Smooth muscle cell (in vitro differentiated cells): ENCODE measurements at regions not wholly inside any gene's neighbourhood (a gene's known extent, or its start where the extent isn't known, plus 50 kb on each side); places are given as distances from the start of the nearest gene placed in this dataset.

Source experiments
- DNase-seq: peaks from one replicate; lab custom pipeline; 2025; ENCODE audit not compliant: unreplicated experiment; lab: John Stamatoyannopoulos, UW
- H2AFZ ChIP-seq: fragments of 200-600 bp; sonication (generic); 2 replicates; pipeline ENCODE4 v1.6.0; 2016; ENCODE audit warnings: antibody characterized with exemption, low read depth, mild to moderate bottlenecking
- H3F3A ChIP-seq: fragments of 200-600 bp; sonication (generic); 2 replicates; pipeline ENCODE4 v1.6.0; 2017; ENCODE audit warnings: antibody characterized with exemption, low read depth
- H3K27ac ChIP-seq: fragments of 200-600 bp; sonication (generic); 2 replicates; pipeline ENCODE4 v1.5.1; 2016; ENCODE audit warnings: low read depth, mild to moderate bottlenecking
- H3K27me3 ChIP-seq: fragments of 200-600 bp; sonication (generic); 2 replicates; pipeline ENCODE4 v1.6.1; 2016; ENCODE audit warnings: low read depth, mild to moderate bottlenecking
- H3K36me3 ChIP-seq: fragments of 200-600 bp; sonication (generic); 2 replicates; pipeline ENCODE4 v1.5.1; 2016; ENCODE audit warnings: low read depth
- H3K4me1 ChIP-seq: fragments of 200-600 bp; sonication (generic); 2 replicates; pipeline ENCODE4 v1.5.1; 2016; ENCODE audit warnings: low read depth
- H3K4me2 ChIP-seq: fragments of 200-600 bp; sonication (generic); 2 replicates; pipeline ENCODE4 v1.6.0; 2016; ENCODE audit warnings: mild to moderate bottlenecking
- H3K4me3 ChIP-seq: fragments of 200-600 bp; sonication (generic); 2 replicates; pipeline ENCODE4 v1.5.1; 2016; ENCODE audit warnings: mild to moderate bottlenecking
- H3K79me2 ChIP-seq: fragments of 200-600 bp; sonication (generic); 2 replicates; pipeline ENCODE4 v1.6.0; 2016; ENCODE audit warnings: low read depth, mild to moderate bottlenecking
- H3K9ac ChIP-seq: fragments of 200-600 bp; sonication (generic); 2 replicates; pipeline ENCODE4 v1.6.0; 2016; ENCODE audit warnings: low read depth
- H3K9me3 ChIP-seq: fragments of 200-600 bp; sonication (generic); replicated peaks from 2 replicates; pipeline ENCODE4 v1.5.1; 2016; ENCODE audit warnings: low read depth
- H4K20me1 ChIP-seq: fragments of 200-600 bp; sonication (generic); 2 replicates; pipeline ENCODE4 v1.6.0; 2016; ENCODE audit warnings: low read depth
- WGBS: methylation state at CpG from one replicate; pipeline ENCODE4 v1.1.7; 2016; ENCODE audit warnings: low lambda C conversion rate; 5-methylcytosine and 5-hydroxymethylcytosine counted together
- TF ChIP-seq, protein P1 (sequence below): fragments of 200-600 bp; sonication (generic); IDR thresholded peaks from 2 replicates; pipeline ENCODE4 v1.5.1; 2017; ENCODE audit warnings: borderline replicate concordance, mild to moderate bottlenecking, antibody characterized with exemption; ENCODE audit not compliant: insufficient read depth, poor library complexity, severe bottlenecking

DNA sequence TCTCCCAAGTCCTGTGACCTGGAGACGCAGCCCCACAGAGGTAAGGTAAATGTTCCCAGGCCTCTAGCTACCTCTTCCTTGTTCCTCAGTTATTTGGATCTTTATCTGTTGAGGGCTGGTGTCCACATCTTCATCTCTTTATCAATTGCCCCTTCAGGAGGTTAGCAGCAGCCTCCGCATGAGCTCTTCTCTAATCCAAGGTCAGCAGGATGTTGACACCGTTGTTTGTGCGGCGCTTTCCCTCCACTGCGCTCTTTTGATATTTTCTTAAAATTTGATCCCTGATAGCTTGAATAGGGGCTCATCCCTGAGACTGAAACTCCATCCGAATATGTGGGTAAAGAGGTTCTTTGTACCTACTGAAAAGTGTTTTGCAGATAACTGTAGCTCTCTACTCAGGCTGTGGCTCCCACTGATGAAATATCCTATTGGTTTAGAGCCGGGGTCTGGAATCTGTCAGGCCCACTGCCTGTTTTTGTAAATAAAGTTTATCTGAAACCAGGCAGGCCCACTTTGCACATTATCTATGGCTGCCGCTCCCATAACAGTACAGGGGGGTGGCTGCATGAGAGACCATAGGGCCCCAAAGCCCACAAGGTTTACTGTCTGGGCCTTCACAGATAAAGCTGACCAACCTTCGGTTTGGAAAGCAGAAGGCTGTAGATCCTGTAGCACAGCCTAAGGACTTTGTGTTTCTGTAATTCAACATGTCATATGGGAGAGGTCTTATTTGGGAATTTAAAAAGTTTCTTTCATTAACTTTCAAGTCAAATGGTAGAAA, 362.6 kb downstream of the QKI start:
- TF ChIP-seq, protein P1, sequence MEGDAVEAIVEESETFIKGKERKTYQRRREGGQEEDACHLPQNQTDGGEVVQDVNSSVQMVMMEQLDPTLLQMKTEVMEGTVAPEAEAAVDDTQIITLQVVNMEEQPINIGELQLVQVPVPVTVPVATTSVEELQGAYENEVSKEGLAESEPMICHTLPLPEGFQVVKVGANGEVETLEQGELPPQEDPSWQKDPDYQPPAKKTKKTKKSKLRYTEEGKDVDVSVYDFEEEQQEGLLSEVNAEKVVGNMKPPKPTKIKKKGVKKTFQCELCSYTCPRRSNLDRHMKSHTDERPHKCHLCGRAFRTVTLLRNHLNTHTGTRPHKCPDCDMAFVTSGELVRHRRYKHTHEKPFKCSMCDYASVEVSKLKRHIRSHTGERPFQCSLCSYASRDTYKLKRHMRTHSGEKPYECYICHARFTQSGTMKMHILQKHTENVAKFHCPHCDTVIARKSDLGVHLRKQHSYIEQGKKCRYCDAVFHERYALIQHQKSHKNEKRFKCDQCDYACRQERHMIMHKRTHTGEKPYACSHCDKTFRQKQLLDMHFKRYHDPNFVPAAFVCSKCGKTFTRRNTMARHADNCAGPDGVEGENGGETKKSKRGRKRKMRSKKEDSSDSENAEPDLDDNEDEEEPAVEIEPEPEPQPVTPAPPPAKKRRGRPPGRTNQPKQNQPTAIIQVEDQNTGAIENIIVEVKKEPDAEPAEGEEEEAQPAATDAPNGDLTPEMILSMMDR: no peak
- Histone ChIP-seq H3K79me2 (no peaks in the 10 kb centered on the region), H2AFZ (peak overlapping the region; percentile 38), H3K4me1 (no peaks in the 10 kb centered on the region), H3K36me3 (no peaks in the 10 kb centered on the region), H4K20me1 (no peaks in the 10 kb centered on the region), H3K9me3 (no peaks in the 10 kb centered on the region), H3F3A (no peaks in the 10 kb centered on the region), H3K27ac (no peak overlapping the region), H3K27me3 (no peaks in the 10 kb centered on the region), H3K4me2 (peak overlapping the region; percentile 1), H3K4me3 (no peak overlapping the region), H3K9ac (no peak overlapping the region)
- no peak for DNase-seq
- 54% methylated on average over 10 of the region's 10 CpGs for WGBS

DNA sequence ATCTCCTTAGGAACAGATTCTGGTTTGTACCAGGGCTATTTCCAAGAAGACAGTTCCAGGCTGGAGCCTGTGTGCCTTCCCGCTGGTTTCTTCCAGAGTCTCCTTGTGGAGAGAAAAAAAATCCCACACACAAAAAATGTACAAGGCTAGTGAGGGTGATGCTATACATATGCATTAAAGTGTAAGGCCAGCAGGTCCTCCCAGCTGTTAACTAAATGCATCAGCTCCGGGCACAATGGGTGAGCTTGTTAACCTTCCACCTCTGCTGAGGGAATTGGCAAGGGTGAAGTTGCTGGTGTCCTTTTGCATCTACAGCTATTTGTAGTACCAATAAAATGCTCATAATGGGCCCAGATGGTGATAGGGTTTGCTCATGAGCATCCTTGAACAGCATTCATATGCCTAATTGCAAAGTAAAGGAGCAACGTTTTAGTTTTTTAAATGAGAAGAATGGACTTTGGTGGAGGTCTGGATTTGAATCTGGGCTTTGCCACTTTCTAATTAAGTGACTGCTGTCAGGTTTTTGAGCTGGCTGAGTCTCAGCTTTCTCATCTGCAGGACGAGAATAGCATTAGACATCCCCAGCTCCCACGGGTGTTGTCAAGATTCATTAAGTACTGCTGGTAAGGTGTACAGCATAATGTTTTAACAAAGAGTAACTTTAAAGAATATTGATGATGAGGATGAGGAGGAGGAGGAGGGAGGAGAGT, 361.8 kb downstream of the QKI start:
- H3K4me3 ChIP-seq: no peak overlapping the region
- WGBS: 75% methylated on average over 5 of the region's 5 CpGs

DNA sequence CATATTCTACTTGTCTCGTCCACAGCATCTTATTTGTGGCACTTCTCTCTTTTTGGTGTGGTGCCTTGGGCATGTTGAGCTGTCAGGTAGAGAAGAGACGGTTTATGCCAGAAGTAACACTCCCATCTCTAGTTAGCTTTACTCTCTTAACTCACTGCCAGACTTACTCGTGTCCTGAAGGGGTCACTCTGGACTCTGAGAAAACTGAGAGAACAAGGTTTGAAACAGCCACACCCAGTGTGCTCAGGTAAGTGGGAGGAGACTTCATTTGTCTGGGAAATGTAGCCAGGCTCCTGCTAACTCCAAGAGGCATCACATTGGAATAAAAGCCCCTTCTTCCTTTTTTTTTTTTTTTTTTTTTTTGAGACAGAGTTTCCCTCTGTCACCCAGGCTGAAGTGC, 360.8 kb downstream of the QKI start:
- no peaks in the 10 kb centered on the region for H4K20me1 ChIP-seq
- TF ChIP-seq, protein P1: no peak
- no peaks in the 10 kb centered on the region for H3K79me2 ChIP-seq
- no peaks in the 10 kb centered on the region for H3F3A ChIP-seq
- H3K4me1 ChIP-seq: no peaks in the 10 kb centered on the region
- H3K9ac ChIP-seq: no peak overlapping the region
- no peaks in the 10 kb centered on the region for H3K9me3 ChIP-seq
- no peaks in the 10 kb centered on the region for H3K36me3 ChIP-seq
- WGBS: 87% methylated on average over 3 of the region's 3 CpGs
- H3K27ac ChIP-seq: no peak overlapping the region
- H3K4me3 ChIP-seq: no peak overlapping the region
- H3K27me3 ChIP-seq: no peaks in the 10 kb centered on the region
- H2AFZ ChIP-seq: no peak overlapping the region
- DNase-seq: no peak
- no peak overlapping the region for H3K4me2 ChIP-seq

More for the DNA sequence above, 361.8 kb downstream of the QKI start:
- Histone ChIP-seq H3K79me2 (no peaks in the 10 kb centered on the region), H3K9ac (no peak overlapping the region), H3K4me2 (no peak overlapping the region), H4K20me1 (no peaks in the 10 kb centered on the region), H3K4me1 (no peaks in the 10 kb centered on the region), H3K9me3 (no peaks in the 10 kb centered on the region), H3K27me3 (no peaks in the 10 kb centered on the region), H3K27ac (no peak overlapping the region), H2AFZ (no peak overlapping the region), H3K36me3 (no peaks in the 10 kb centered on the region), H3F3A (no peaks in the 10 kb centered on the region)
- DNase-seq: no peak
- TF ChIP-seq, protein P1: no peak

DNA sequence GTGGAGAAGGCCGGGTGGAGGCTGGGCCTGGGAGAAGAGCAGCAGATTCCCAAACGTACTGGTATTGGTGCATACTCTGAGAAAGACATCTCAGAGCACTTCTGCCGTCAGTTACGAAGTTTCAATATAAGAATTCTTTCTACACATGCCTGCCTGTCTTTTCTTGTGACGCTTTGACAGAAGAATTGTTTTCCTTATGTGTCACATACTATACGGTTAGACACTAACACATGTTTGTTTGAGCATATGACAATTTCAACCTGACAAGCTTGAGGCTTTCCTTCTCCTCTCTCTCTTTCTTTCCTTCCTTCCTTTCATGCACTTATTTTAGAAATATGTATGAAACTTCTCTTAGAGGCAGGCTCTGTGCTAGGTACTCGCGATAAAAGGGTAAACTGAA, 360.0 kb downstream of the QKI start:
- Histone ChIP-seq H3K27ac (no peak overlapping the region), H3K4me1 (no peaks in the 10 kb centered on the region), H2AFZ (no peak overlapping the region), H3K27me3 (no peaks in the 10 kb centered on the region), H3K4me3 (no peak overlapping the region), H3K4me2 (no peak overlapping the region), H3K9me3 (no peaks in the 10 kb centered on the region), H3K79me2 (no peaks in the 10 kb centered on the region), H3F3A (no peaks in the 10 kb centered on the region), H3K9ac (no peak overlapping the region), H3K36me3 (no peaks in the 10 kb centered on the region), H4K20me1 (no peaks in the 10 kb centered on the region)
- WGBS: 96% methylated on average over 8 of the region's 8 CpGs
- no peak for DNase-seq
- TF ChIP-seq, protein P1: no peak
